HepG2 (cell line): ENCODE measurements at regions not wholly inside any gene's neighbourhood (a gene's known extent, or its start where the extent isn't known, plus 50 kb on each side); places are given as distances from the start of the nearest gene placed in this dataset.

Experiments used
- CHD4 ChIP-seq: fragments of 200-600 bp; sonication (generic); IDR thresholded peaks from 2 replicates; pipeline ENCODE4 v1.7.0; 2017; ENCODE audit warnings: mild to moderate bottlenecking, low read length, borderline replicate concordance
- DNMT1 ChIP-seq: sonication (generic); formaldehyde crosslinking; IDR thresholded peaks from 2 replicates; pipeline ENCODE4 v1.5.1; 2020; ENCODE audit warnings: mild to moderate bottlenecking, missing genetic modification reagents
- FOXA3 ChIP-seq: IDR thresholded peaks from 2 replicates; pipeline ENCODE4 v1.6.1; 2016; ENCODE audit warnings: missing genetic modification reagents, missing compliant biosample characterization
- GATAD2A ChIP-seq: IDR thresholded peaks from 2 replicates; pipeline ENCODE4 v1.6.1; 2016
- KAT2B ChIP-seq: fragments of 150-350 bp; IDR thresholded peaks from 2 replicates; pipeline ENCODE4 v1.6.1; 2014; ENCODE audit warnings: low read depth, low read length, borderline replicate concordance
- MAZ ChIP-seq, 2 experiments: sonication (generic) in 1 of 2; formaldehyde crosslinking in 1 of 2; IDR thresholded peaks; 2 replicates each; pipeline versions ENCODE4 v1.5.0 to v1.6.1; 2012 to 2020; ENCODE audit warnings: low read depth in 2 of 2, mild to moderate bottlenecking in 2 of 2, borderline replicate concordance in 1 of 2, improper control_type of control experiment in 1 of 2, low read length in 1 of 2, missing genetic modification reagents in 1 of 2, moderate library complexity in 1 of 2
- ZFX ChIP-seq: sonication (generic); formaldehyde crosslinking; IDR thresholded peaks from 2 replicates; pipeline ENCODE4 v1.4.0; 2020; ENCODE audit warnings: mild to moderate bottlenecking, low read depth, missing genetic modification reagents, moderate library complexity
- TF ChIP-seq, protein P1 (sequence below): sonication (generic); formaldehyde crosslinking; IDR thresholded peaks from 2 replicates; pipeline ENCODE4 v1.5.0; 2020; ENCODE audit warnings: missing genetic modification reagents
- TF ChIP-seq, protein P2 (sequence below): sonication (generic); formaldehyde crosslinking; IDR thresholded peaks from 2 replicates; pipeline ENCODE4 v1.4.0; 2020; ENCODE audit warnings: missing genetic modification reagents
- TF ChIP-seq, protein P3 (sequence below): sonication (generic); formaldehyde crosslinking; IDR thresholded peaks from 2 replicates; pipeline ENCODE4 v1.4.0; 2020; ENCODE audit warnings: missing genetic modification reagents, mild to moderate bottlenecking, borderline replicate concordance
- TF ChIP-seq, protein P4 (sequence below): sonication (generic); formaldehyde crosslinking; IDR thresholded peaks from 2 replicates; pipeline ENCODE4 v1.5.0; 2020; ENCODE audit warnings: mild to moderate bottlenecking, missing genetic modification reagents
- TF ChIP-seq, protein P5 (sequence below): sonication (generic); formaldehyde crosslinking; IDR thresholded peaks from 2 replicates; pipeline ENCODE4 v1.4.0; 2020; ENCODE audit warnings: missing genetic modification reagents, borderline replicate concordance

DNA sequence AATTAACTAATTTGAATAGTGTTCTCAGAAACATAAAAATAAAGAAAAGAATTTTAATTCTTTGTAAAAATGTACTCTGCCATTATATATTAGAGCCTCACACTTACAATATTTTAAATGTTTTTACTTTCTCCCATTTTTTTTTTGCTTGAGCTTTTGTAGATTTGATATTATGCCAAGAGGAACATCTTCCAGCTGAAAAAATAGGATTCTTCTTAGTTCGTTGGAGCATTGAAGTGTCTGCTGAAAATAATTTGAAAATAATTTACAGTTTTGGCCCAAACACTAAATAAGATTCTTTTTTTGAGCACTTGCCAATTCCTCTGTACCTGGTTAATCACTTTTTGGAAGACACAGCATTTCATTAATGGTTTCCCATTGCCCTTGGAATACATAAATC lies 175.0 kb upstream of the COL11A1 start:
- TF ChIP-seq ZFX (CRISPR knock-in tag) (no peak), DNMT1 (no peak), GATAD2A (CRISPR knock-in tag) (no peak), MAZ (IDR thresholded peaks at IDR 0.05; ENCODE audit: borderline replicate concordance, low read depth, low read length) (no peak), MAZ (CRISPR knock-in tag; IDR thresholded peaks at IDR 0.05; ENCODE audit: low read depth) (no peak), FOXA3 (CRISPR knock-in tag) (no peak), KAT2B (no peak), CHD4 (no peak)
- TF ChIP-seq, protein P1, sequence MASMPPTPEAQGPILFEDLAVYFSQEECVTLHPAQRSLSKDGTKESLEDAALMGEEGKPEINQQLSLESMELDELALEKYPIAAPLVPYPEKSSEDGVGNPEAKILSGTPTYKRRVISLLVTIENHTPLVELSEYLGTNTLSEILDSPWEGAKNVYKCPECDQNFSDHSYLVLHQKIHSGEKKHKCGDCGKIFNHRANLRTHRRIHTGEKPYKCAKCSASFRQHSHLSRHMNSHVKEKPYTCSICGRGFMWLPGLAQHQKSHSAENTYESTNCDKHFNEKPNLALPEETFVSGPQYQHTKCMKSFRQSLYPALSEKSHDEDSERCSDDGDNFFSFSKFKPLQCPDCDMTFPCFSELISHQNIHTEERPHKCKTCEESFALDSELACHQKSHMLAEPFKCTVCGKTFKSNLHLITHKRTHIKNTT (CRISPR knock-in tag), result no peak
- TF ChIP-seq, protein P2, sequence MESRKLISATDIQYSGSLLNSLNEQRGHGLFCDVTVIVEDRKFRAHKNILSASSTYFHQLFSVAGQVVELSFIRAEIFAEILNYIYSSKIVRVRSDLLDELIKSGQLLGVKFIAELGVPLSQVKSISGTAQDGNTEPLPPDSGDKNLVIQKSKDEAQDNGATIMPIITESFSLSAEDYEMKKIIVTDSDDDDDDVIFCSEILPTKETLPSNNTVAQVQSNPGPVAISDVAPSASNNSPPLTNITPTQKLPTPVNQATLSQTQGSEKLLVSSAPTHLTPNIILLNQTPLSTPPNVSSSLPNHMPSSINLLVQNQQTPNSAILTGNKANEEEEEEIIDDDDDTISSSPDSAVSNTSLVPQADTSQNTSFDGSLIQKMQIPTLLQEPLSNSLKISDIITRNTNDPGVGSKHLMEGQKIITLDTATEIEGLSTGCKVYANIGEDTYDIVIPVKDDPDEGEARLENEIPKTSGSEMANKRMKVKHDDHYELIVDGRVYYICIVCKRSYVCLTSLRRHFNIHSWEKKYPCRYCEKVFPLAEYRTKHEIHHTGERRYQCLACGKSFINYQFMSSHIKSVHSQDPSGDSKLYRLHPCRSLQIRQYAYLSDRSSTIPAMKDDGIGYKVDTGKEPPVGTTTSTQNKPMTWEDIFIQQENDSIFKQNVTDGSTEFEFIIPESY (CRISPR knock-in tag), result no peak
- TF ChIP-seq, protein P3, sequence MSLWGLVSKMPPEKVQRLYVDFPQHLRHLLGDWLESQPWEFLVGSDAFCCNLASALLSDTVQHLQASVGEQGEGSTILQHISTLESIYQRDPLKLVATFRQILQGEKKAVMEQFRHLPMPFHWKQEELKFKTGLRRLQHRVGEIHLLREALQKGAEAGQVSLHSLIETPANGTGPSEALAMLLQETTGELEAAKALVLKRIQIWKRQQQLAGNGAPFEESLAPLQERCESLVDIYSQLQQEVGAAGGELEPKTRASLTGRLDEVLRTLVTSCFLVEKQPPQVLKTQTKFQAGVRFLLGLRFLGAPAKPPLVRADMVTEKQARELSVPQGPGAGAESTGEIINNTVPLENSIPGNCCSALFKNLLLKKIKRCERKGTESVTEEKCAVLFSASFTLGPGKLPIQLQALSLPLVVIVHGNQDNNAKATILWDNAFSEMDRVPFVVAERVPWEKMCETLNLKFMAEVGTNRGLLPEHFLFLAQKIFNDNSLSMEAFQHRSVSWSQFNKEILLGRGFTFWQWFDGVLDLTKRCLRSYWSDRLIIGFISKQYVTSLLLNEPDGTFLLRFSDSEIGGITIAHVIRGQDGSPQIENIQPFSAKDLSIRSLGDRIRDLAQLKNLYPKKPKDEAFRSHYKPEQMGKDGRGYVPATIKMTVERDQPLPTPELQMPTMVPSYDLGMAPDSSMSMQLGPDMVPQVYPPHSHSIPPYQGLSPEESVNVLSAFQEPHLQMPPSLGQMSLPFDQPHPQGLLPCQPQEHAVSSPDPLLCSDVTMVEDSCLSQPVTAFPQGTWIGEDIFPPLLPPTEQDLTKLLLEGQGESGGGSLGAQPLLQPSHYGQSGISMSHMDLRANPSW (CRISPR knock-in tag), result no peak
- TF ChIP-seq, protein P4, sequence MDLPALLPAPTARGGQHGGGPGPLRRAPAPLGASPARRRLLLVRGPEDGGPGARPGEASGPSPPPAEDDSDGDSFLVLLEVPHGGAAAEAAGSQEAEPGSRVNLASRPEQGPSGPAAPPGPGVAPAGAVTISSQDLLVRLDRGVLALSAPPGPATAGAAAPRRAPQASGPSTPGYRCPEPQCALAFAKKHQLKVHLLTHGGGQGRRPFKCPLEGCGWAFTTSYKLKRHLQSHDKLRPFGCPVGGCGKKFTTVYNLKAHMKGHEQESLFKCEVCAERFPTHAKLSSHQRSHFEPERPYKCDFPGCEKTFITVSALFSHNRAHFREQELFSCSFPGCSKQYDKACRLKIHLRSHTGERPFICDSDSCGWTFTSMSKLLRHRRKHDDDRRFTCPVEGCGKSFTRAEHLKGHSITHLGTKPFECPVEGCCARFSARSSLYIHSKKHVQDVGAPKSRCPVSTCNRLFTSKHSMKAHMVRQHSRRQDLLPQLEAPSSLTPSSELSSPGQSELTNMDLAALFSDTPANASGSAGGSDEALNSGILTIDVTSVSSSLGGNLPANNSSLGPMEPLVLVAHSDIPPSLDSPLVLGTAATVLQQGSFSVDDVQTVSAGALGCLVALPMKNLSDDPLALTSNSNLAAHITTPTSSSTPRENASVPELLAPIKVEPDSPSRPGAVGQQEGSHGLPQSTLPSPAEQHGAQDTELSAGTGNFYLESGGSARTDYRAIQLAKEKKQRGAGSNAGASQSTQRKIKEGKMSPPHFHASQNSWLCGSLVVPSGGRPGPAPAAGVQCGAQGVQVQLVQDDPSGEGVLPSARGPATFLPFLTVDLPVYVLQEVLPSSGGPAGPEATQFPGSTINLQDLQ (CRISPR knock-in tag), result no peak
- TF ChIP-seq, protein P5, sequence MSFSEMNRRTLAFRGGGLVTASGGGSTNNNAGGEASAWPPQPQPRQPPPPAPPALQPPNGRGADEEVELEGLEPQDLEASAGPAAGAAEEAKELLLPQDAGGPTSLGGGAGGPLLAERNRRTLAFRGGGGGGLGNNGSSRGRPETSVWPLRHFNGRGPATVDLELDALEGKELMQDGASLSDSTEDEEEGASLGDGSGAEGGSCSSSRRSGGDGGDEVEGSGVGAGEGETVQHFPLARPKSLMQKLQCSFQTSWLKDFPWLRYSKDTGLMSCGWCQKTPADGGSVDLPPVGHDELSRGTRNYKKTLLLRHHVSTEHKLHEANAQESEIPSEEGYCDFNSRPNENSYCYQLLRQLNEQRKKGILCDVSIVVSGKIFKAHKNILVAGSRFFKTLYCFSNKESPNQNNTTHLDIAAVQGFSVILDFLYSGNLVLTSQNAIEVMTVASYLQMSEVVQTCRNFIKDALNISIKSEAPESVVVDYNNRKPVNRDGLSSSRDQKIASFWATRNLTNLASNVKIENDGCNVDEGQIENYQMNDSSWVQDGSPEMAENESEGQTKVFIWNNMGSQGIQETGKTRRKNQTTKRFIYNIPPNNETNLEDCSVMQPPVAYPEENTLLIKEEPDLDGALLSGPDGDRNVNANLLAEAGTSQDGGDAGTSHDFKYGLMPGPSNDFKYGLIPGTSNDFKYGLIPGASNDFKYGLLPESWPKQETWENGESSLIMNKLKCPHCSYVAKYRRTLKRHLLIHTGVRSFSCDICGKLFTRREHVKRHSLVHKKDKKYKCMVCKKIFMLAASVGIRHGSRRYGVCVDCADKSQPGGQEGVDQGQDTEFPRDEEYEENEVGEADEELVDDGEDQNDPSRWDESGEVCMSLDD (CRISPR knock-in tag), result no peak
